Fibroblast of lung (primary cell): ENCODE measurements at regions not wholly inside any gene's neighbourhood (a gene's known extent, or its start where the extent isn't known, plus 50 kb on each side); places are given as distances from the start of the nearest gene placed in this dataset.

ENCODE experiments used
- DNase-seq, 2 donors: peaks; one replicate each; pipeline versions ENCODE4 v3.0.0 to v3.0.0-alpha.2; 2010; ENCODE audit warnings: low read depth in 2 of 2
- H2AFZ ChIP-seq: 2 replicates; pipeline ENCODE4 v1.5.1; 2012; ENCODE audit warnings: low read length, control low read depth, inconsistent platforms
- H3K27ac ChIP-seq: 2 replicates; pipeline ENCODE4 v1.5.1; 2011; ENCODE audit warnings: low read length, control low read depth; ENCODE audit not compliant: insufficient read depth
- H3K27me3 ChIP-seq: 2 replicates; pipeline ENCODE4 v1.5.1; 2011; ENCODE audit warnings: mild to moderate bottlenecking, low read length; ENCODE audit not compliant: control insufficient read depth, insufficient read depth
- H3K36me3 ChIP-seq: 2 replicates; pipeline ENCODE4 v1.5.1; 2011; ENCODE audit warnings: low read length; ENCODE audit not compliant: control insufficient read depth, insufficient read depth
- H3K4me1 ChIP-seq: 2 replicates; pipeline ENCODE4 v1.5.1; 2011; ENCODE audit warnings: low read length; ENCODE audit not compliant: control insufficient read depth, insufficient read depth; ENCODE audit errors: extremely low read depth
- H3K4me2 ChIP-seq: 2 replicates; pipeline ENCODE4 v1.5.1; 2011; ENCODE audit warnings: low read length, control low read depth; ENCODE audit not compliant: insufficient read depth; ENCODE audit errors: extremely low read depth
- H3K4me3 ChIP-seq, 4 experiments: fragments of 200-600 bp in 1 of 4; sonication (generic) in 1 of 4; replicated peaks in 1 of 4; 2 replicates each; pipeline ENCODE4 v1.5.1; 2011 to 2016; ENCODE audit warnings: low read length in 4 of 4, low read depth in 3 of 4, mild to moderate bottlenecking in 3 of 4, control low read depth in 2 of 4, inconsistent platforms in 1 of 4, mixed read lengths in 1 of 4; ENCODE audit not compliant: insufficient read depth in 1 of 4; ENCODE audit errors: control extremely low read depth in 1 of 4
- H3K79me2 ChIP-seq: 2 replicates; pipeline ENCODE4 v1.5.1; 2012; ENCODE audit warnings: mild to moderate bottlenecking, low read length, inconsistent platforms; ENCODE audit not compliant: control insufficient read depth, insufficient read depth
- H3K9ac ChIP-seq: 2 replicates; pipeline ENCODE4 v1.5.1; 2011; ENCODE audit warnings: mild to moderate bottlenecking, low read length, control low read depth; ENCODE audit not compliant: insufficient read depth
- H3K9me3 ChIP-seq: 2 replicates; pipeline ENCODE4 v1.5.1; 2012; ENCODE audit warnings: low read depth, low read length; ENCODE audit not compliant: control insufficient read depth, insufficient read depth
- H4K20me1 ChIP-seq: 2 replicates; pipeline ENCODE4 v1.5.1; 2011; ENCODE audit warnings: low read length; ENCODE audit not compliant: control insufficient read depth, insufficient read depth; ENCODE audit errors: extremely low read depth
- CTCF ChIP-seq, 2 donors: IDR thresholded peaks in 1 of 2; conservative IDR thresholded peaks in 1 of 2; 1 replicate in 1 of 2; 2 replicates in 1 of 2; pipeline ENCODE4 v1.5.1; 2011 to 2012; ENCODE audit warnings: low read length in 2 of 2, control low read depth in 1 of 2, inconsistent platforms in 1 of 2, low read depth in 1 of 2, mild to moderate bottlenecking in 1 of 2
- EZH2 ChIP-seq: IDR thresholded peaks from 2 replicates; pipeline ENCODE4 v1.5.1; 2012; ENCODE audit warnings: low read length, control low read depth, mild to moderate bottlenecking; ENCODE audit errors: missing control alignments

DNA sequence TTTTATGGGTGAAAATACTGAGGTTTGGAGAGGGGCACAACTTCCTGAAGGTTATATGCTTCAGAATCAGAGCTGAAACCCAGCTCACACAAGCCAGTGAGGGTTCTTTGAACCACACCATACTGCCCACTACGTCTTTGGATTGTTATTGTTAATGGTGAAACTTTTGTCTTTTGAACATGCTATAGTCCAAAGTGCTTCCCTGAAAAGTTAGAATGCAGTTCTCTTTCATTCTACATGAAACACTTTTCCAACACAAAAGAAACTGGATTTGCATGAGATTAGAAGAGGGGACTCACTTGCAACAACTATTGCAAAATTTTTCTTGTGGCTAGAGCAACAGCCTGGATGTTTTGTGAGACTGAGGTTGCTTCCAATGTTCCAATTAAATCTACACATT lies 473.6 kb downstream of the SOX2 start:
- Histone ChIP-seq H4K20me1 (no peaks in the 10 kb centered on the region), H3K27ac (no peak overlapping the region), H3K27me3 (no peaks in the 10 kb centered on the region), H3K36me3 (no peaks in the 10 kb centered on the region), H3K4me3 (no peak overlapping the region), H2AFZ (no peak overlapping the region), H3K9me3 (no peaks in the 10 kb centered on the region), H3K9ac (no peak overlapping the region), H3K4me2 (no peak overlapping the region), H3K4me1 (no peaks in the 10 kb centered on the region), H3K79me2 (no peaks in the 10 kb centered on the region)
- DNase-seq = no peak
- no peak for TF ChIP-seq CTCF (conservative IDR thresholded peaks at IDR 0.05 in 1 of 2, IDR thresholded peaks at IDR 0.05 in 1 of 2; ENCODE audit: low read depth in 1 of 2, low read length in 2 of 2)
- TF ChIP-seq EZH2 = no peak

DNA sequence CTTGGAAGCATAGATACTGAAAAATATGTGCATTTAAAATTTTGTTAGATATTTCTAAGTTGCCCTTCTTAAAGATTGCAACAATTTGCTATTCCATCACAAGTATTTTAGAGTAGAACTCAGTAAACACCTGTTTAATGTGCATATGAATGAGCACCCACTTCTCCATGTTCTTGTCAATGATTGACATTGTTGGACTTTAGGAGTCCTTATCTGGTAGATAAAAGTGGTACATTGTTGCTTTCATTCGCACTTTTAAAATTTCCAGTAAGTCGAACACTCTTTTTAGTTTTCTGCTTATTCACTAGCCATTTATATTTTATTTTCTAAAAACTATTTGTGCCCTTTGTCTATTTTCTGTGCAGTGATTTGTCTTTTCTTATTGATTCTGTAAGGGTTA lies 478.3 kb downstream of the SOX2 start:
- DNase-seq = no peak
- no peaks in the 10 kb centered on the region for H3K36me3 ChIP-seq
- no peaks in the 10 kb centered on the region for H4K20me1 ChIP-seq
- no peaks in the 10 kb centered on the region for H3K4me1 ChIP-seq
- H3K79me2 ChIP-seq = no peaks in the 10 kb centered on the region
- no peak overlapping the region for H3K9ac ChIP-seq
- H3K9me3 ChIP-seq = no peaks in the 10 kb centered on the region
- H3K4me3 ChIP-seq = no peak overlapping the region
- no peak overlapping the region for H3K27ac ChIP-seq
- H3K4me2 ChIP-seq = no peak overlapping the region
- TF ChIP-seq EZH2 (no peak), CTCF (conservative IDR thresholded peaks at IDR 0.05 in 1 of 2, IDR thresholded peaks at IDR 0.05 in 1 of 2; ENCODE audit: low read depth in 1 of 2, low read length in 2 of 2) (no peak)
- H3K27me3 ChIP-seq = no peaks in the 10 kb centered on the region
- no peak overlapping the region for H2AFZ ChIP-seq

- DNase-seq = no peak
- Histone ChIP-seq H4K20me1 (no peaks in the 10 kb centered on the region), H3K27ac (no peak overlapping the region), H3K4me1 (no peaks in the 10 kb centered on the region), H3K9me3 (no peaks in the 10 kb centered on the region), H3K4me2 (no peak overlapping the region), H2AFZ (no peak overlapping the region), H3K4me3 (no peak overlapping the region), H3K27me3 (no peaks in the 10 kb centered on the region), H3K79me2 (no peaks in the 10 kb centered on the region), H3K36me3 (no peaks in the 10 kb centered on the region), H3K9ac (no peak overlapping the region)
- TF ChIP-seq EZH2 (no peak), CTCF (conservative IDR thresholded peaks at IDR 0.05 in 1 of 2, IDR thresholded peaks at IDR 0.05 in 1 of 2; ENCODE audit: low read depth in 1 of 2, low read length in 2 of 2) (no peak)
These were observed 486.6 kb downstream of the SOX2 start for GRCh38 chr3:182198345-182198744.
